Neutrophil (primary cell): ENCODE measurements at regions not wholly inside any gene's neighbourhood (a gene's known extent, or its start where the extent isn't known, plus 50 kb on each side); places are given as distances from the start of the nearest gene placed in this dataset.

Experiments
- H3K27ac ChIP-seq: fragments of 200-600 bp; sonication (generic); 2 replicates; pipeline ENCODE4 v1.5.1; 2016; ENCODE audit warnings: mild to moderate bottlenecking, moderate library complexity
- H3K27me3 ChIP-seq: fragments of 200-600 bp; sonication (generic); 2 replicates; pipeline ENCODE4 v1.6.0; 2016; ENCODE audit warnings: mild to moderate bottlenecking
- H3K36me3 ChIP-seq: fragments of 200-600 bp; sonication (generic); 2 replicates; pipeline ENCODE4 v1.5.1; 2017
- H3K4me1 ChIP-seq, 2 experiments: fragments of 200-600 bp in 1 of 2; sonication (generic) in 1 of 2; 1 replicate in 1 of 2; 2 replicates in 1 of 2; pipeline versions ENCODE4 v1.5.1 to v1.6.1; 2013 to 2016; ENCODE audit warnings: low read depth in 1 of 2, low read length in 1 of 2, mild to moderate bottlenecking in 1 of 2, moderate library complexity in 1 of 2; ENCODE audit not compliant: control insufficient read depth in 1 of 2, insufficient read depth in 1 of 2
- H3K4me3 ChIP-seq, 2 experiments: fragments of 200-600 bp in 1 of 2; sonication (generic) in 1 of 2; 1 replicate in 1 of 2; 2 replicates in 1 of 2; pipeline ENCODE4 v1.5.1; 2013 to 2016; ENCODE audit warnings: low read depth in 1 of 2, low read length in 1 of 2, mild to moderate bottlenecking in 1 of 2, moderate library complexity in 1 of 2
- H3K9me3 ChIP-seq: fragments of 200-600 bp; sonication (generic); 2 replicates; pipeline ENCODE4 v1.5.1; 2016
- CTCF ChIP-seq: fragments of 200-600 bp; sonication (generic); IDR thresholded peaks from 2 replicates; pipeline ENCODE4 v1.5.1; 2016; ENCODE audit warnings: antibody characterized with exemption

DNA sequence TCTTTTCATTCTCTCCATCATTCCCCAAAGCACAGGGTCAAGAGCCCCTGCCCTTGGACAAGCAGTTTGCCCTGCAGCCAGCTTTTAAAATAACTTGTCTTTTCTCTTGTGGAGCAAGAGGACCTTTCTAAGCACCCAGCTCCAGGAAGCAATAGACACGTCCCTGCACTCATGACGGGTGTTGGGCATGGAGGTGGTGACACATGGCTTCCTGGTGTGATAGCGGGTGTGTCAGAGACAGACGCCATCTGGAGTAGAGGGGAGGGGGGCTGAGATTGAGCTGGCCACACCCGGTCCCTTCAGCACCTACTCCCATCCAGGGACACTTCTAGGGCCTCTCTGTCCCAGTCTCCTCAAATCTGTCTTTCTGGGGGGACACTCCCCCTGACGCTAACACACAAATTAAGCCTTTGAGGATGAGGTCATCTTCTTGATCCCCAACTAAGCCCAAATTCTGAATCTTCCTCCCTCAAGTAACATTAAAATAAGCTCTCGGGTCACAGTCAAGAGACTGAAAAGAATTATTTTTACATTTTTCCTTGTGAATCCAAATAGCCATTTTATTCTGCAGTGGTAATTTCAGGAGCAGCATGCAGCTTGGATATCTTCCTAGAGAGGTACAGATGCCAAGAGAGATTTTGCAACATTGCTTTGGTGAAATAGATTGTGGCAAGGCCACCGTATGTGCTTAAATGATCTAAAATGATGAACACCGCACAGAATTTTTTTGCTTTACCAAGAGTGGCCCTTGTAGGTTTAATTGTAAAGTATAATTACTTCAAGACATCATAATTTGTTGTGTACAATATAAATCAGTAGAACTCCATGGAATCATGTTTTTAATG is 216.6 kb upstream of the IRX3 start:
- Histone ChIP-seq H3K9me3 (no peaks in the 10 kb centered on the region), H3K4me1 (no peaks in the 10 kb centered on the region), H3K27me3 (peaks cover 46% of the 10 kb centered on the region), H3K27ac (no peak overlapping the region), H3K36me3 (no peaks in the 10 kb centered on the region), H3K4me3 (no peak overlapping the region)
- no peak for TF ChIP-seq CTCF

DNA sequence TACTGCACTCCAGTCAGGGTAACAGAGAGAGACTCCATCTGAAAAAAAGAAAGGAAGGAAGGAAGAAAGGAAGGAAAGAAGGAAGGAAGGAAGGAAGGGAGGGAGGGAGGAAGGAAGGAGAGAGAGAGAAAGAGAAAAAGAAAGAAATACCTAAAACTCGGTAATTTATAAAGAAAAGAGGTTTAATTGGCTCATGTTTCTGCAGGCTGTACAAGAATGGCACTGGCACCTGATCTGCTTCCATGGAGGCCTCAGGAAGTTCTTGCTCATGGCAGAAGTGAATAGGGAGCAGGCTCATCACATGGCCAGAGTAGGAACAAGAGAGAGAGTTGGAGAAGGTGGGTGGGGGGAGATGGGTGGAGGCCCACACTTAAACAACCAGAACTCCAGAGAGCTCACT is 215.2 kb upstream of the IRX3 start:
- Histone ChIP-seq H3K4me1 (no peaks in the 10 kb centered on the region), H3K36me3 (no peaks in the 10 kb centered on the region), H3K27ac (no peak overlapping the region), H3K4me3 (no peak overlapping the region), H3K27me3 (peaks cover 32% of the 10 kb centered on the region), H3K9me3 (no peaks in the 10 kb centered on the region)
- TF ChIP-seq CTCF = no peak

DNA sequence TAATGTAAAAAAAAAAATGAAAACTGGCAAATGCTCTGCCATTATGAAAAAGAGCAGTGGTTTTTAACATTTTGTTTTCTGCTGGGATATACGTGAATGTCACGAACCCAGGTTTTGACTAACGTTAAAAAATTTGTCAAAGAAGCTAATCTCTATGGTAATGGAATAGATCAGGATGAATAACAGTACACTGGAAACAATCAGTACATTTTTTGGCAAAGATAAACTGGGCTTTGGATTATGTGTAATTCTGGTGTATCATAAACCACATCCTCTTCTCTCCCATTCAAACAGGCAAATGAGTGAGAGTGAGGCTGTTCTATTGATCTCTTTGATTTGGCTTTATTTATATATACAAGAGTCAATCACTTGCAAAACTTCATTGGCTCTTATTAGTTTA is 207.0 kb upstream of the IRX3 start:
- Histone ChIP-seq H3K9me3 (no peaks in the 10 kb centered on the region), H3K27me3 (peaks cover 4% of the 10 kb centered on the region), H3K36me3 (no peaks in the 10 kb centered on the region), H3K27ac (no peak overlapping the region), H3K4me1 (no peaks in the 10 kb centered on the region), H3K4me3 (no peak overlapping the region)
- no peak for TF ChIP-seq CTCF

GRCh38 chr16:54493061-54493460 is 206.5 kb upstream of the IRX3 start:
- Histone ChIP-seq H3K36me3 (no peaks in the 10 kb centered on the region), H3K27ac (no peak overlapping the region), H3K4me3 (no peak overlapping the region), H3K4me1 (no peaks in the 10 kb centered on the region), H3K9me3 (no peaks in the 10 kb centered on the region), H3K27me3 (peaks cover 4% of the 10 kb centered on the region)
- no peak for TF ChIP-seq CTCF

DNA sequence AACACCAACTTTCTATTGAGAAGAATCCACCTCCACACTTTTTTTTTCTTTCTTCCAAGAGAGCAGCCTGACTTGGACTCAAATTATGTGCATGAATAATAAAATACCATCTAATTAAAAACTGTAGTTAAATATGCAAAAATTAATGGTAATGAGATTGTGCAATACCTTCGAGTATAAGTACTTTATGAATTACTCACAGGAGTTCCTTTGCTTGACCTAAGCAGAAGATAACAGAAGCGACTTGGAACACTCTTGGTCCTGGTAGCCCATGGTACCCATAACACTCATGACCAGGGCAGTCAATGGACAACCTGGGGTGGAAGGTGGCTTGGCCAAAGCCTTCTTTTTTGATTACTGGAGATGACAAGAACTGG is 203.5 kb upstream of the IRX3 start:
- no peak for TF ChIP-seq CTCF
- no peak overlapping the region for H3K4me3 ChIP-seq
- no peaks in the 10 kb centered on the region for H3K4me1 ChIP-seq
- H3K9me3 ChIP-seq = no peaks in the 10 kb centered on the region
- no peaks in the 10 kb centered on the region for H3K36me3 ChIP-seq
- H3K27ac ChIP-seq = no peak overlapping the region
- H3K27me3 ChIP-seq = peaks cover 4% of the 10 kb centered on the region
